ENCODE measurements at regions not wholly inside any gene's neighbourhood (a gene's known extent, or its start where the extent isn't known, plus 50 kb on each side); places are given as distances from the start of the nearest gene placed in this dataset.

GRCh38 chr7:343864-344607 lies 54.1 kb downstream of the FOXL3 start:
- TF ChIP-seq POLR2A (IDR thresholded peaks at IDR 0.05) (no peak), CTCF (IDR thresholded peaks at IDR 0.05) (no peak)
- no peak for DNase-seq
- Histone ChIP-seq H3K4me1 (replicated peaks in 1 of 2) (no peaks in the 10 kb centered on the region), H3K36me3 (replicated peaks in 1 of 2) (no peaks in the 10 kb centered on the region), H3K27ac (no peak overlapping the region), H3K9me3 (replicated peaks in 1 of 3) (no peaks in the 10 kb centered on the region), H3K27me3 (peaks cover 4% of the 10 kb centered on the region), H3K4me3 (no peak overlapping the region)
- 86 to 93% (median 90%) methylated on average over 6 to 25 of the region's 25 CpGs for WGBS, 4 donors
- intact Hi-C loops (cut with DNase I), result no loop called here

DNA sequence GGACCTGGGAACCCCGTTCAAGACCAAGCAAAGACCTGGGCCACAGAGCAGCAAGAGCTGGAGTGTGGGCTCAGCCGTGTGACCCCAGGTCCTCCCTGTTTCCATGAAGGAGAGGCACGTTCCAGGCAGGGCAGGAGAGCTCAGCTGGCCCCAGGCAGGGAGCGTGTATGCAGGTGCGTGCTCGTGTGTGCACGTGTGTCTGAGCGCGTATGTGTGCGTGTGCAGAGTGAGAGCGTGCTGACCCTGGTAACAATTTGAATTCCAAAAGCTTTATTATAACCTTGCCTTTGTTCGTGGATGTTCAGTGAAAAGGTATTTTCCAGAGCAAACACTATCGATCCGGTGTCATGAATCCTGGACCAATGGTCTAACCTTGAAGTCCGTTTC lies 54.6 kb downstream of the FOXL3 start:
- H3K4me1 ChIP-seq (replicated peaks in 1 of 2), result no peaks in the 10 kb centered on the region
- H3K9me3 ChIP-seq (replicated peaks in 1 of 3), result no peaks in the 10 kb centered on the region
- H3K36me3 ChIP-seq (replicated peaks in 1 of 2), result no peaks in the 10 kb centered on the region
- no peak overlapping the region for H3K27ac ChIP-seq
- intact Hi-C loops (cut with DNase I), result no loop called here
- WGBS, 4 donors, result 87 to 94% (median 90%) methylated on average over 11 to 15 of the region's 15 CpGs
- TF ChIP-seq POLR2A (IDR thresholded peaks at IDR 0.05) (no peak), CTCF (IDR thresholded peaks at IDR 0.05) (no peak)
- H3K27me3 ChIP-seq, result peaks cover 4% of the 10 kb centered on the region
- no peak for DNase-seq
- no peak overlapping the region for H3K4me3 ChIP-seq

DNA sequence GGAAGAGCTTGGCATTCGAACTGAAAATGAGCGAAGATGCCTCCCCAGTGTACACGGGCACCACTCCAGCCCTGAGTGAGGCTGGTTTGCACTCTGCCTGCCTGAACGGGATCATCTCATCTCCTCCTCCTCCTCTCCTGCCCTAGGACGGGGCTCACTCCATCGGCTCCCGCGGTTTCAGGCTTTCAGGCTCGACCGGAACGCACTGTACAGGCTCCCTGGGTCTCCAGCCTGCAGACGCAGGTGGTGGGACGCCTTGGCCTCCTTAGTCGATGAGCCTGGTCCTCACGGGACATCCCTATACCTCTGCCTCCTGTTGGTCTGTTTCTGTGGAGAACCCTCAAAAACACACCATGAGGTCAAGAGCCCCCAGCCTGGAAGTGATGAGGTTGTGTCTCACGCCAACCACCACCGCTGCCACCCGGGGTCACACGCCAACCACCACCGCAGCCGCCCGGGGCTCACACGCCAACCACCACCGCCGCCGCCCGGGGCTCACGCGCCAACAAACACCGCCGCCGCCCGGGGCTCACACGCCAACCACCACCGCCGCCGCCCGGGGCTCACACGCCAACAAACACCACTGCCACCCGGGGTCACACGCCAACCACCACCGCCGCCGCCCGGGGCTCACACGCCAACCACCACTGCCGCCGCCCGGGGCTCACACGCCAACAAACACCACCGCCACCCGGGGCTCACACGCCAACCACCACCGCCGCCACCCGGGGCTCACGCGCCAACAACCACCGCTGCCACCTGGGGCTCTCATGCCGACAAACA lies 56.3 kb downstream of the FOXL3 start:
- H3K4me1 ChIP-seq (replicated peaks in 1 of 2), result no peaks in the 10 kb centered on the region
- no peaks in the 10 kb centered on the region for H3K27me3 ChIP-seq
- no peak overlapping the region for H3K27ac ChIP-seq
- intact Hi-C loops (cut with DNase I), result no loop called here
- 90 to 93% (median 92%) methylated on average over 47 to 60 of the region's 60 CpGs for WGBS, 4 donors
- H3K4me3 ChIP-seq, result no peak overlapping the region
- H3K9me3 ChIP-seq (replicated peaks in 1 of 3), result no peaks in the 10 kb centered on the region
- TF ChIP-seq POLR2A (IDR thresholded peaks at IDR 0.05), result no peak
- no peak for TF ChIP-seq CTCF (IDR thresholded peaks at IDR 0.05)
- no peak for DNase-seq
- H3K36me3 ChIP-seq (replicated peaks in 1 of 2), result no peaks in the 10 kb centered on the region

DNA sequence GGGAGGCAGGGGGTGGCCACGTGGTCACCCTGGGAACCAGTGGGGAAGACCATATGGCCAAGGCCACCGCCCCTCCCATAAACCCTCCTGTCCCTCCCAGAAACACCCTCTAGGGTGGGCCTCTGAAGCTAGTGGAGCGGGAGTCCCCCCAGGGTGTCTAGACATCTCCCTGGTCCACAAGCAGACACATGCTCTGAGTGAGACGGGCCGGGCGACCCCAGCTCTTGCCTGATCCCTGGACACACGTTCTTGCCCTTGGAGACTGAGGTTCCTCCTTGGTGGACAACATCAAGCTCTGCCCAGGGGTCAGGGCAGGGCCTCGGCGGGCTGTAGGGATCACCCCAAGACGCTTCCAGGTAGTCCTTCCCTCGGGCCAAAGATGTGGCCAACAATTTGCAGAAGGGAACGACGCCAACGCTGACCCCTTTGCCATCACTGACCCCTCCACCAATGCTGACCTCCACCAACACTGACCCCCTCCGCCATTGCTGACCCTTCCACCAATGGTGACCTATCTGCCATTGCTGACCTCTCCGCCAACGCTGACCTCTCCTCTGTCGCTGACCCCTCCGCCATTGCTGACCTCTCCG lies 57.1 kb downstream of the FOXL3 start:
- intact Hi-C loops (cut with DNase I), result no loop called here
- Histone ChIP-seq H3K9me3 (replicated peaks in 1 of 3) (no peaks in the 10 kb centered on the region), H3K36me3 (replicated peaks in 1 of 2) (no peaks in the 10 kb centered on the region), H3K27ac (no peak overlapping the region), H3K4me1 (replicated peaks in 1 of 2) (no peaks in the 10 kb centered on the region), H3K27me3 (no peaks in the 10 kb centered on the region), H3K4me3 (no peak overlapping the region)
- WGBS, 4 donors, result 93 to 96% (median 95%) methylated on average over 16 to 20 of the region's 20 CpGs
- no peak for DNase-seq
- TF ChIP-seq CTCF (IDR thresholded peaks at IDR 0.05) (no peak), POLR2A (IDR thresholded peaks at IDR 0.05) (no peak)

All from adrenal gland (tissue), 9 donors.